GM19455 (cell line): ENCODE measurements at regions not wholly inside any gene's neighbourhood (a gene's known extent, or its start where the extent isn't known, plus 50 kb on each side); places are given as distances from the start of the nearest gene placed in this dataset.
A peak's percentile ranks its signal among the peaks of the same experiment; 100 is the strongest.

Experiments
- ATAC-seq: cut with Tn5 transposase; IDR thresholded peaks from one replicate; pipeline ENCODE4 v1.9.1; 2021; ENCODE audit not compliant: unreplicated experiment

DNA sequence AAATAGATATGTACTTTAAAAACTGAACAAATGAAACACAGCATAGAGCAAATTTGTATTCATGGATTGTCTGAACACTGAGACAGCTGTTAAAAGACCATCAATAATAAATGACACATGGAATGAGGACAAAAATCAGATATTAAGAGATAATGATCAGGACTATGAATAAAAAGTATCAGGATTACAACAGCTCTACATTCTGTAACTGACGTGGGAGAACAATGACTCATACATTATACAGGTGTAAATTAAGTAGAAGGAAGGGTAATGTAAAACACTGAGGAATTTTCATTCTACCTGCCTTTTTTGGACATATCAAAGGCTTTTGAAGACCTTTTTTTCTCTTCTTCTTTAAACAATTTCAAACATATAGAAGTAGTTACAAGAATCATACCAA, 310.9 kb upstream of the ANO3 start:
- ATAC-seq = no peak

DNA sequence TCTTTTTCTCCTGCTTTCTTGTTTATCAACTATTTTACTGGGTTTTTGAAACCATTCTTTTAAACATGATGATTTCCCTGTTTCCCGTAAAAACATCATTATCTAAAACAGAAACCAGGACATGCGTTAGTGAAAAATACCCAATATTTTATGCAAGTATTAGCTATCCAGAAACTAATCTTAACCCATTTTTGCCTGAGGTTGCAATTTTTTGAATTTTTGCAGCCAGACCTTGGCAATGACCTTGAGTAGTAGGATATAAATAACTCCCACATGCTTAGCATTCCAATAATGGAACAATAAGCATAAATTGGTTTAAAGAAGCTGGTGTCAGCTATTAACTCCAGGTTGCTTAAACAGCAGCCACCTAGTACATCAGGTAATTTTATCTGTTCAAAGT, 308.9 kb upstream of the ANO3 start:
- ATAC-seq = no peak

DNA sequence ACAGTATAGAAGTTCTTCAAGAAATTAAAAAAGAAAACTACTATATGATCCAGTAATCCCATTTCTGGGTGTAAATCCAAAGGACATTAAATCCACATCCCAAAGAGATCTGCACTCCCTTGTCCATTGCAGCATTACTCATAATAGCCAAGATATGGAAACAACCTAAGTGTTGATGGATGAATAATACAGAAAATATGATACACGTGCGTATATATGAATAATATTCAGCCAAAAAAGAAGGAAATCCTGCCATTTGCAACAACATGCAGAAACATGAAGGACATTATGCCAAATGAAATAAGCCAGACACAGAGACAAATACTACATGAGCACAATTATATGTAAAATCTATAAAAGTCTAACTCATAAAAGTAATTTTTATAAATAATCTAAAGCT, 306.3 kb upstream of the ANO3 start:
- ATAC-seq = no peak

DNA sequence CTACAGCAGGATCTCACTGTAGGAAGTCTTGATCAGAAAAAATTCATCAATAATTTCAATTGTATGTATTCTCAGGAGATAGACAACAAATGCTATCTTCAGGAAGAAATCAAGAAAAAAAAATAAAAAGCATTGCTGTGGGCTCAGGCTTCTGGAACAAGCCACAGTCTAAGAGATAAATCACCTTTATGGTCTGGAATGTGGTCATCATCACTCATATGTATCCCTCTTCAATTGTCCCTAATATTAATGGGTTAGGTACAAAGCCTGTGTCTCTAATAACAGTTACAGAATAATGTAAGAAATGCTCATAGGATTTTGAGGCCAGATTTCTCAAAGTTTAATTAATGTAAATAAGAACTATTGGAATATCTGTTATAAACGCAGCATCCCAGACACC, 305.9 kb upstream of the ANO3 start:
- no peak for ATAC-seq

DNA sequence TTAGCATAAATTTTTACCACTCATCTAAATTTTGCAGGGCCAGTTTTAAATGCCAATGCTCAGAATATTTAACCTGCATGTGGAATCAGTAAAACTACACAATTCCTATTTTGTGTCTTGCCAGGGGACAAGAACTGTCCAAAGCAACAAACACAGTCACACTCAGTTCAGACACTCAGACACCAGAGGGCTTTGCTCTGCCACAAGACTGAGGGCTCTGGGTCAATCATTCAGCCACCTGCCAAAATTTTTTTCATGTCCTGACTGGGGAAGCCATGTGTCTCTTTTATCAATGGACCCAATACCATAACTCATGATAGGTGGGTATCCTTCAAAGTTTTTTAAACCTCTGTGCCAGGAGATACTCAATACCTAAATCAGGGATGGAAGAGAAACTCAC, 304.0 kb upstream of the ANO3 start:
- no peak for ATAC-seq

DNA sequence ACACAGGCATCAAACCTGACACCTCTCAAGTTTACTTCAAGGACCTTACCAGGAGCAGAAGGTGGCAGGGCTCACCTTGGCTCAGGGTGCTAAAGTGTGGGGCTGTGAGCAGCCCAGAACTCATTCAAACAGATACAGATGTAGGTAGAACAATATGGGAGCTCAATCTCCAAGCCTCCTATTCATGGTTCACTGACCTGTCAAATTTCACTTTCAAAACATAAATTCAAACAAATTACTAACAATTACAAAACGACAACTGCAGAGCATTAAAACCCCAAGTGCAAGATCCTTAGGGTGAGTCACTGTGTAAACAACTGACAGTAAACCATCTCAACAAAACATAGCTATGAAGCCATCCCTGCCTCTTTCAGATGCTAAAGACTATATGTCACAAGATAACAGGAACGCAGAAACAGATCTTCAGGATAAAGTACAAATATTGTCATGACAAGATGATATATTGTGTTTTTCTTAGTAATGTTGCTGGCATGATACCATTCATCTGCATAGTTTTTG, 303.5 kb upstream of the ANO3 start:
- ATAC-seq = no peak

DNA sequence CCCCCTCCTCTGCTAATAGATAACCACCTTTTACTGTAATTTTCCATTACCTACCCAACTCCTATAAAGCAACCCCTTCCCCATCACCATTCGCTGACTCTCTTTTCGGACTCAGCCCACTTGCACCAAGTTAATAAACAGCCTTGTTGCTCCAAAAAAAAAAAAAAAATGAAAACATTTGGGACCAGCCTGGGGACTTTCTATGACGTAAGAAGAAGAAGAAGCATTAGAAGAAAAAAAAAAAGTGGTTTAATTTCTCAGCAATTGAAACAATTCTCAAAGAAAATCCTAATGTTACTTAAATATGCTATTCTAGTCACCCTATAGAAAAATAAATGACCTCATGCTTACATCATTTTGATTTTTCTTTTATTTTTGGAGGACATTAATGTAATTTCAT, 301.5 kb upstream of the ANO3 start:
- ATAC-seq = no peak

DNA sequence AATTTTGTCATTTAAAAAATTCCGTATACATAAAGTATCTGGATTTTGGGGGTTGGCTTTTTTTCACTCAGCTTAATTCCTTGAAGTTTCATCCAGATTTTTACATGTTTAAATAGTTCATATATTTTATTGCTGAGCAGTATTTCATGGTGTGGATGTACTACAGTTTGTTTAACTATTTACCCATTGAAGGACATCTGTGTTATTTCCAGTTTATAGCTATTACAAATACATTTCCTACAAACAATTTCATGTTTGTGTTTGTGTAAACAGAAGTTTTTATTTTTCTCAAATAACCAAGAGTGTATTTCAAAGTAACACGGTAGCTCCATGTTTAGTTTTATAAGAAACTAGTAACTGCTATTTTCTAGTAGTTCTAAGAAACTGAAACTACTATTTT, 299.7 kb upstream of the ANO3 start:
- ATAC-seq = no peak

DNA sequence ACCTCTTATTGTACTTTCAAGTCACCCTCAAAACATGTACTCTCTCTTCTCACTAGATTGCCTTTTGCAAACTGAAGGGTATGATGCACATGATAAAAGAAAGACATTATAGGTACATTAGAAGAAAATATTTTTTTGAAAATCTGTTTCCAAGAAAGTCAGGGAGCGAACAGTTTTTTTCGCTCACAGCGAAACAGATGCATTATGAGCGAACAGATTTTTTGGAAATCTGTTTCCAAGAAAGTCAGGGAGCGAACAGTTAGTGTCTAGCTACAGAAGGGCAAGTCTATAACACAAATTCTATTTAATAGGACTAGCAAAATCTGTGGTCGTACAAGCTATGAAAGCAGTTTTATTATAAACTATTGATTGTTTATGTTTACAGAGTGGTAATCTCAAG, 296.2 kb upstream of the ANO3 start:
- no peak for ATAC-seq

DNA sequence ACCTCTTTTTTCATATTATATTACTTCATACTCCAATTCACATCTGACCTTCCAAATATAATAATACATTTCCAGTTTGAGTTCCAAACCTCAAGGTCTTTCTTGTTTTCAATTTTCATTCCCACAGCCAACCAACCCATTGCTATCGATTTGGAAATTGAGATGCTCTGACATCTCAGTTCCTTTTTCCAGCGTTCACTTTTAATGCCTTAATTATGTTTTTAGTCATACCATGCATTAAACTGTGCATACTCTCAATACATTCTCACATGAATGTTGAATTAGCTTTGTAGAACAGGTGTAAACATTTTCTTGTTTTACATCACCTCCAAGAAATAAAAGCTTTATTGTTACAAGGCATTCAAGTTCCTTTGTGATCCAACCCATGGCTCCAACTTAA, 294.2 kb upstream of the ANO3 start:
- ATAC-seq = no peak

DNA sequence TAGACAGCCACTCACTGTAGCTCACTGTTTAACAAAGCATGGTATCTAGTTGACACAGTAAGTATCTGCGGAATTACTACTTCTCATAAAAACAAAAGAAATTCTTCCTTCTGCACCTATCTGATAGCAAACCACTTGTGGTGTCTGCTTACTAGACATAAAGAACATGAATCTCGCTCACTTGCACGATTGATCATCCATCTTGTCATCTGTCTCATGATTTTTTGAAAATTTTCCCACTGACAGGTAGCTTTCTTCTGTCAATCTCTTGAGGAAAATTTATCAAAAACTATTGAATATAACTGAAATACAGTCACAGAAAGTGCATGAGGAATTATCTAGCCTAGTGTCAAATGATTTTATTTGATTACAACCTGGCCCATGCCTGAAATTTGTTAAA, 291.6 kb upstream of the ANO3 start:
- no peak for ATAC-seq

DNA sequence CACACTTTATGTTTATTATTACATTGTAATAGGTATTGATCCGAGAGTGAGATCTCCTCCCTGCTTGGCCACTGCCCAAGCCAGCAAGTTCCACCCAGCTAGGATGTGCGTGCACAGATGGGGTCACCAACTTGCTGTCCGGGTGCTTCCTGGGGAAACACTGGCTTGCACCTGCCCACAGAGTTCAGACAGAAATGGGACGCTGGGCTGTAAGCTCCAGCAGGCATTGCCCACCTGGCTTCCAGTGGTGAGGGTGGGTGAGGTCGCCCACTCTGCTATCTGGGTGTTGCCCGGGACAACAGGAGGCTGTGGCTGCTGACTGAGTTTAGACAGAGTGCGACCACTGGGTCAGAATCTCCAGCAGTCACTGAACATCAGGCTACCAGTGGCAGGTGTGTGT, 289.8 kb upstream of the ANO3 start:
- ATAC-seq = no peak

DNA sequence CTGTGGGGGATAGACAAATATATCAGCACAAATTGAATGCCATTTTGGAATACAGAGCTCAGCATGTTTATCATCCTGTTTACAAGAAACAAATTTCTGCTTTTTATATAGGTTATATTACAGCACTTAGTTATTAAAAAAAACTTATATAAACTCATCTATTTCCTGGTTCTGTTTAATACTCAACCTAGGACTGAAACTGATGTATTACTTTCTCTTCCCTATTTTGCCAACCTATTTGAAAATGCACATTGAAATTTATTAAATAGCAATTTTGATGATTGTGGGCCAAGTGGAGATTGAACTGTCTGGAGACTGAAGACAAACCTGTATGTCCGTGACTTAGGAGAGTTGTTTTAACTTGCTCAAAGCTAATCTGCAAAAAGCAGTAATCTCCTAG, 288.3 kb upstream of the ANO3 start:
- peak; percentile 81 for ATAC-seq

DNA sequence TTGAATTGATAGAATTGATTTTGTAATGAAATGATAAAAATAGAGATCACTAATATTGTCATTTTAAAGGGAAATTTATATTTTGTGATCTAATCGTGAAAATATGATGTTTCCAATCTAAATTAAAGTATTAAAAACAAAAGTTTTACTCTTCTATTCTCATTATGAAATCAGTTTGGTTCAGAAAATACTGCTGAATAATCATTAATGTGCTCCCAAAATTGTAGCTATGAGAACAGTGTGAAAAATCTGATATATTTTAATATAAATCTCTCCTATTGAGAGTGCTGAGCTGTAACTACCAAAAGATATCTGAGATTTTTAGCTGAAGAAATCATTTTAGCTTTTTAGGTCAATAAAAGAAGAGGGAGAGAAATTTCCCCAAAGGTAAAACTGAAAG, 287.5 kb upstream of the ANO3 start:
- no peak for ATAC-seq

DNA sequence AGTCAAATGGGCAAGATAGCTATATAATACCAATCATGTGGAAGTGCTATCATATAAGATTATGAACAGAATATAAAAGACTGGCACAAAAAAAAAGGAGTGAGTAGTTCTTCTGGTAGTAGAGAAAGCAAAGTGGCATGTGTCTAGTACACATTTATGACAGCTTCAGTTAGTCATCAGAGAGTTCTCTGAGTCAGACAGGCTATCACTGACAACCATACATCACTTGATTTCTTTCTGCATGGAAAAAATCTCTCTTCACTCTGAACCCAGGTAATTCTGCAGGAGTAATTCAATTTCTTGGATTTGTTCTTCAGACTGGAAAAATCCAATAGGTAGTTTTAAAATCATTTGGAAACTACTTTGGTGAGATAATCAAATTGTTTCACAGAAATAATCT, 286.8 kb upstream of the ANO3 start:
- ATAC-seq = no peak

DNA sequence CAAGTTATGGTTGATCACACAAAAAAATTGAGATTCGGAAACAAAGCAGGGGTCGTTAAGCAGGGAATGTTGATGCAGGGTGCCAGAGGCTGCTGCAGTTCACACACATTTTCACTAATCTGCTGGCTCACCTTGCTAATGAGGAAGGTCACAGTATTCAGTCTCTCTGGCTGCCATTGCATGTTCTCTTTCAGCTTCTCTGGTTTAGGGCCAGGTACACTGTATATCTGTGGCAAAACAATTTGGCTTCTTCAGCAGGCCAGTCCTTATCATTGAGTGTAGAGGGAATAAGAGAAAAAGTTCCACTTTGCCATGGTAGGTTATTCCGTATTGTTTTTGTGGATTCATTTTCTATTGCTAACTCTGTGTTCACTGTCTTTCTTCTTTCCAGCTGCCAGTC, 283.7 kb upstream of the ANO3 start:
- ATAC-seq = no peak

DNA sequence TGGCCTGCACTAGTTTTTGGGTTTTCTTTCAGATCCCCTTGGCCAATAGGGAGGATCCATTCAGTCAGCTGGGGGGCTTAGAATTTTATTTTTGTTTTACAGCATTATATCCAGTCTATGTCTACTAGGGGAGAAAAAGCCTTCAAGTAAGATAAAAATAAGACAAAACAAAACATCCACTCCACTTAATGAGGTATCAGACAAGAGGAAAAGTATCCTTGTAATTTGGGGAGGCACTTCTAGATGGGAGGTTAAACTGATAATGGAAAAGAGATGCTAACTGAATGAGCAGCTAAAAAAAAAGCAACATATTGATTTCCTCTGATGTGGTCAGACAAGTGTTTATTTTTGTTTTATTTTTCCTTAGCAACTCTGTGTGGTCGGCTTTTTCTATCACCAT, 278.0 kb upstream of the ANO3 start:
- no peak for ATAC-seq

DNA sequence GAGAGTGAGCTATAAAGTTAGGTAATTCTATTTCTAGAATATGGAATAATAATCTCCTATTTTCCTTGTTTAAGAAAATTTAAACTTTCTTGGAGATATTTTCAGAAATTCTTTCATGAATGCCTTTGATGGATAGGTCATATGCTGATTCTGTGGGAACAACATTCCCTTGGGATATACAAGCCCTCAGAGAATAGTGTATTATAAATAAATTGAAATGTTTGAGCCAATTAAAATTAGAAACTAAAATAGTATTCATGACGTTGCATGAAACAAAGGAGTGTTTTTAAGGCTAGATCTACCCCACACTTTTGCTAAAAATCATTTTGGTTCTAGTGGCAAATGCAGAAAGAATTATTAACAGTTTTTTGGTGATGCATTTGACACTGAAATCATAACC, 269.3 kb upstream of the ANO3 start:
- ATAC-seq = no peak

DNA sequence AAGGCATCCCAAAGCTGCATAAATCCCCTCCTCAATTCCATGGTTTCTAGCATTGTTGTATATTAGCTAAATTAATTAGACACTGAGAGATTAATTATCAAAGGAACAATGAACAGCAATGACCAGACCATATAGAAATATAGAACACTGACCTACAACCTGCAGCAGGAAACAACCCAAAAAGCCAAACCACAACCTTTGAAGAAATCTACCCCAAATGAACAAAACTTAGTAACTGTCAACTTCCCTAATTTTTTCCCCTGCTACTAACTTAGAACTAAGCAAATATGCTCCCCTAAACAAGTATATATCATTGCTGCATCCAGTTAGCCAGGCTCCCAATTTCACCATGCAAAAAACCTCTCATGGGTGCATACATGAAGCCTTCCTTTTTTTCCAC, 268.0 kb upstream of the ANO3 start:
- no peak for ATAC-seq

DNA sequence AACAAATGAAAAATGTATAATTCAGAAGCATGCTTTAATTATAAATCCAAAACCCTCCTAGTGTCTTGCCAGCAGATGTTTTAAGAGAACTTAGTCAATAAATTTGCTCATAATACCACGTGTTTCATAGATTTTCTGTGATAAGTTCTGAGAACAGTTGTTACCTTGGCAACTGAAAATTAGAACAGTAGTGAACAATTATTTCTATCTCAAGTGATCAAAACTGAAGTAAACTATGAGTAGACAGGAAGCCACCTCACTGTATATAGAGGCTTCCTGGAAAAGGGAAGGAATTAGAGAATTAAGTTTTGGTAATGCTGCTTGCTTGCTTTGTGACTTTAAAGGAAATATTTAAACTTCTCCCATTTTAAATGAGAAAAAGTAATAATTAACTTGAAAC, 266.0 kb upstream of the ANO3 start:
- ATAC-seq = no peak

DNA sequence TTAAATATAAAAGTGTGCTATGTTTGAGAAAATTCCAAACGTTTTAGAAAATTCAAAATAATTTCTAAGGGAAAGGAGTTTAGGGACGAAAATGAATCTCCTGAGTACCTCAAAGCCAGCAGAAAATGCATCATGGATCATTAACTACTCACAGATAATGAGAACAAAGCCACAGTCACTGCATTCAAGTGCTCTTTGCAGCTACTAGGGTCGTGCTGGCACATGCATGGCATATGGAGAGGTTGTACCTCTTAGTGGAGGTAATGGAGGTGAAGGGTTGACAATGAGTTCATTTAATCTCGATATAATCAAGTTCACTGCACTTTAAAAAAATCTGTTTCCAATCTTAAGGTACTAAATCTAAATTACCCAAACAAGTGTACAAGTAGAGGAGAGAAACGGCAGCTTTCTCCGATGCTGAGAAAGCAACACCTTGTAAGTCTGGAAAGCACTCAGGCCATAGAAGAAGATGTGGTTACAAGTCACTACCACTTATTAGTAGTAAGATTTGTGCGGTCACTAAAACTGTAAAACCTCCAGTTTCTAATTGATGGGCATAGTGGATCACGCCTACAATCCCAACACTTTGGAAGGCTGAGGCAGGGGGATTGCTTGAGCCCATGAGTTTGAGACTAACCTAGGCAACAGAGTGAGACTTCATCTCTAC, 261.1 kb upstream of the ANO3 start:
- no peak for ATAC-seq

DNA sequence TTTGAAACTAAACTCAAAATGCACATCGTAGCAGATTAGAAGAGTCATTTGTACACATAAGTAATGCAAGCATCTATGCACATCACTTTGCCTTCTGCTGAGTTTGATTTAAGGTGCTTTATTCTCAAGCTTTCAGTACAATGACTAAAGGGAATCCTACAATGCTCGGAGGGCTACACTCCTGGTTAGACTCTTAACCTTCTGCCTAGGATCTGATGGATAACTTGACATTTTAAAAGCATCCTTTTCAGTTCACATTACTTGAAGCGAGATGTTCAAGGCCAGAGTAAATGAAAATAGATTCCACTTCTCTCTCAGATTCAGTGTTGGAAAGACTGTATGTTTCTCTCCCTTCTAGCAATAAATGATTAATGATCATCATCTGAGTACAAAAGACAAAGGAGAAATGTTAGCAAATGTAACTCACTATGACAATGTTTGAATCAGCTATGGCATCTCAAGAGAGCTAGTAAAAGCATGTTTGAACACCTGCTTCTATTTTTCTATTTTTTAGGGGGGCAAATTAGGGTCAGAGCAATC, 259.2 kb upstream of the ANO3 start:
- no peak for ATAC-seq

DNA sequence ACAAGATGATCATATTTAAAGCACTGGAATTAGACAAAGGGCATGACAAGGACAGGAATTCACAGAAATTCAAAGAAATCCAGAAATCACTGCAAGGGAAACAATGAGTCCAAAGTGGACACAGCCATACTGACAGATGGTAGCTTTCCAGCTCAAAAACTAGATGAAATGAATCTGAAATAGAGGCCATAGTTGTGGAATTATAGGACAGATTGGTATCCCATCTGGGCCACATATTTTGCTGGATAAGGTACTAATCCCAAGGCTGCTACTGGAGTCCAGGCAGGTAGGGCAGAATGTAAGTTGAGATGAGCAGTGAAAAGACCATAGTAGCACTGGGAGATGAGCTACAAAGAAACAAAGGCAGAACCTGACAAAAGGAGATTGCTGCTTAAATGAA, 258.3 kb upstream of the ANO3 start:
- no peak for ATAC-seq
